Islet of Langerhans (tissue), 1 donor: ENCODE measurements at regions not wholly inside any gene's neighbourhood (a gene's known extent, or its start where the extent isn't known, plus 50 kb on each side); places are given as distances from the start of the nearest gene placed in this dataset.
"Not testable (repeated sequence)": the region's sequence is repeated elsewhere in the genome, so short reads cannot be mapped to it uniquely, and the experiment has no call there.

Experiments used
- FAIRE-seq: peaks from one replicate; lab custom pipeline; 2011; peaks lifted over from hg19 to GRCh38; lab: Jason Lieb, UNC

- no peak for FAIRE-seq
Measured at GRCh38 chr3:72627271-72627670, 221.0 kb downstream of the SHQ1 start.

GRCh38 chr3:72625602-72626337 is 222.5 kb downstream of the SHQ1 start:
- FAIRE-seq: no peak

GRCh38 chr3:72624656-72625055 is 223.6 kb downstream of the SHQ1 start:
- FAIRE-seq: no peak

GRCh38 chr3:72618739-72619138 is 229.5 kb downstream of the SHQ1 start:
- no peak for FAIRE-seq

- FAIRE-seq: no peak
Measured at GRCh38 chr3:72617424-72618024, 230.7 kb downstream of the SHQ1 start.

GRCh38 chr3:72615776-72616175 is 232.5 kb downstream of the SHQ1 start:
- FAIRE-seq: no peak

- FAIRE-seq: no peak
Measured at GRCh38 chr3:72615182-72615581, 233.1 kb downstream of the SHQ1 start.

- FAIRE-seq: no peak
Measured at GRCh38 chr3:72614394-72615074, 233.7 kb downstream of the SHQ1 start.

- FAIRE-seq: no peak
Measured at GRCh38 chr3:72613871-72614270, 234.4 kb downstream of the SHQ1 start.

GRCh38 chr3:72609114-72609513 is 239.1 kb downstream of the SHQ1 start:
- FAIRE-seq: not testable (repeated sequence)

- no peak for FAIRE-seq
Measured at GRCh38 chr3:72606005-72606800, 242.0 kb downstream of the SHQ1 start.

GRCh38 chr3:72604328-72604727 is 243.9 kb downstream of the SHQ1 start:
- FAIRE-seq: no peak

GRCh38 chr3:72601983-72602750 is 246.1 kb downstream of the SHQ1 start:
- no peak for FAIRE-seq

- FAIRE-seq: no peak
Measured at GRCh38 chr3:72601060-72601459, 247.2 kb downstream of the SHQ1 start.

- FAIRE-seq: no peak
Measured at GRCh38 chr3:72597756-72598195, 250.5 kb downstream of the SHQ1 start.

GRCh38 chr3:72597043-72597442 is 251.2 kb downstream of the SHQ1 start:
- FAIRE-seq: no peak

GRCh38 chr3:72595927-72596610 is 252.2 kb downstream of the SHQ1 start:
- FAIRE-seq: no peak

GRCh38 chr3:72595376-72595775 is 252.9 kb downstream of the SHQ1 start:
- FAIRE-seq: no peak

GRCh38 chr3:72594615-72595215 is 253.5 kb downstream of the SHQ1 start:
- FAIRE-seq: no peak

- FAIRE-seq: no peak
Measured at GRCh38 chr3:72593881-72594397, 254.3 kb downstream of the SHQ1 start.
